ENCODE measurements at regions not wholly inside any gene's neighbourhood (a gene's known extent, or its start where the extent isn't known, plus 50 kb on each side); places are given as distances from the start of the nearest gene placed in this dataset.

GRCh38 chr2:19235308-19235707 is 123.1 kb downstream of the OSR1 start:
- TF ChIP-seq CTCF (IDR thresholded peaks at IDR 0.05) (no peak), POLR2A (IDR thresholded peaks at IDR 0.05) (no peak)

Data from thyroid gland (tissue), 4 donors.